SK-N-SH treated with all-trans-retinoic acid at 6 μM for 48 hours (cell line): ENCODE measurements at regions not wholly inside any gene's neighbourhood (a gene's known extent, or its start where the extent isn't known, plus 50 kb on each side); places are given as distances from the start of the nearest gene placed in this dataset.

ENCODE experiments used
- ARNTL ChIP-seq: fragments of 450-650 bp; formaldehyde crosslinking; IDR thresholded peaks from 2 replicates; pipeline ENCODE4 v1.5.0; 2020; ENCODE audit warnings: low read depth, mild to moderate bottlenecking, moderate library complexity, borderline replicate concordance
- CSRNP3 ChIP-seq: fragments of 250-450 bp; sonication (Bioruptor Pico); IDR thresholded peaks from 2 replicates; pipeline ENCODE4 v1.5.1; 2021; ENCODE audit warnings: mild to moderate bottlenecking, moderate library complexity
- OSR1 ChIP-seq: fragments of 250-450 bp; sonication (Bioruptor Pico); IDR thresholded peaks from 2 replicates; pipeline ENCODE4 v1.8.0; 2022; ENCODE audit warnings: moderate library complexity, mild to moderate bottlenecking, inconsistent platforms
- POU6F1 ChIP-seq: fragments of 250-450 bp; sonication (Bioruptor Pico); IDR thresholded peaks from 2 replicates; pipeline ENCODE4 v1.8.0; 2021; ENCODE audit warnings: low read depth, mild to moderate bottlenecking, moderate library complexity, borderline replicate concordance
- PPARA ChIP-seq: fragments of 250-450 bp; sonication (Bioruptor Pico); IDR thresholded peaks from 2 replicates; pipeline ENCODE4 v1.5.0; 2020; ENCODE audit warnings: mild to moderate bottlenecking, borderline replicate concordance
- RARB ChIP-seq: fragments of 250-450 bp; sonication (Bioruptor Pico); IDR thresholded peaks from 2 replicates; pipeline ENCODE4 v1.8.0; 2021; ENCODE audit warnings: mild to moderate bottlenecking, moderate library complexity
- ZNF70 ChIP-seq: fragments of 450-650 bp; formaldehyde crosslinking; IDR thresholded peaks from 2 replicates; pipeline ENCODE4 v1.5.0; 2020; ENCODE audit warnings: mild to moderate bottlenecking, moderate library complexity
- ZNF8 ChIP-seq: fragments of 450-650 bp; formaldehyde crosslinking; IDR thresholded peaks from 2 replicates; pipeline ENCODE4 v1.5.0; 2020; ENCODE audit warnings: mild to moderate bottlenecking, moderate library complexity
- TF ChIP-seq, protein P1 (sequence below): fragments of 250-450 bp; sonication (Bioruptor Pico); IDR thresholded peaks from 2 replicates; pipeline ENCODE4 v1.8.0; 2020; ENCODE audit warnings: mild to moderate bottlenecking, moderate library complexity, borderline replicate concordance

- TF ChIP-seq PPARA (CRISPR knock-in tag) (no peak), ZNF70 (CRISPR knock-in tag) (no peak), POU6F1 (CRISPR knock-in tag) (no peak), ARNTL (CRISPR knock-in tag) (no peak), OSR1 (CRISPR knock-in tag) (no peak), ZNF8 (CRISPR knock-in tag) (no peak), RARB (no peak), CSRNP3 (no peak)
- TF ChIP-seq, protein P1, sequence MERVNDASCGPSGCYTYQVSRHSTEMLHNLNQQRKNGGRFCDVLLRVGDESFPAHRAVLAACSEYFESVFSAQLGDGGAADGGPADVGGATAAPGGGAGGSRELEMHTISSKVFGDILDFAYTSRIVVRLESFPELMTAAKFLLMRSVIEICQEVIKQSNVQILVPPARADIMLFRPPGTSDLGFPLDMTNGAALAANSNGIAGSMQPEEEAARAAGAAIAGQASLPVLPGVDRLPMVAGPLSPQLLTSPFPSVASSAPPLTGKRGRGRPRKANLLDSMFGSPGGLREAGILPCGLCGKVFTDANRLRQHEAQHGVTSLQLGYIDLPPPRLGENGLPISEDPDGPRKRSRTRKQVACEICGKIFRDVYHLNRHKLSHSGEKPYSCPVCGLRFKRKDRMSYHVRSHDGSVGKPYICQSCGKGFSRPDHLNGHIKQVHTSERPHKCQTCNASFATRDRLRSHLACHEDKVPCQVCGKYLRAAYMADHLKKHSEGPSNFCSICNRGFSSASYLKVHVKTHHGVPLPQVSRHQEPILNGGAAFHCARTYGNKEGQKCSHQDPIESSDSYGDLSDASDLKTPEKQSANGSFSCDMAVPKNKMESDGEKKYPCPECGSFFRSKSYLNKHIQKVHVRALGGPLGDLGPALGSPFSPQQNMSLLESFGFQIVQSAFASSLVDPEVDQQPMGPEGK (CRISPR knock-in tag) = no peak; the same call in 1 of the 2 replicates
These were observed 104.9 kb upstream of the TMPRSS2 start for GRCh38 chr21:41612674-41613532.
